ENCODE measurements at regions not wholly inside any gene's neighbourhood (a gene's known extent, or its start where the extent isn't known, plus 50 kb on each side); places are given as distances from the start of the nearest gene placed in this dataset.

- no peaks in the 10 kb centered on the region for H3K9me3 ChIP-seq
- H3K9ac ChIP-seq, result no peak overlapping the region
- 3% methylated on average over 4 of the region's 4 CpGs for WGBS (ENCODE audit: low lambda C conversion rate)
- no peaks in the 10 kb centered on the region for H3F3A ChIP-seq (replicated peaks; ENCODE audit: insufficient read depth)
- no peaks in the 10 kb centered on the region for H3K36me3 ChIP-seq (replicated peaks in 1 of 2; ENCODE audit: control insufficient read depth in 1 of 2, insufficient read depth in 2 of 2, low read length in 1 of 2)
- CTCF ChIA-PET, result interaction anchor here (1.2 kb wide), 1 partner anchor 23 kb away, joined by 3 read pairs; no protein-coding TSS in a partner anchor
- H3K4me3 ChIP-seq (ENCODE audit: low read depth in 2 of 2, low read length in 1 of 2), result no peak overlapping the region
- H3K79me2 ChIP-seq (ENCODE audit: insufficient read depth), result no peaks in the 10 kb centered on the region
- no peaks in the 10 kb centered on the region for H4K20me1 ChIP-seq (ENCODE audit: insufficient read depth)
- H3K27me3 ChIP-seq (ENCODE audit: insufficient read depth), result no peaks in the 10 kb centered on the region
- no peaks in the 10 kb centered on the region for H3K4me1 ChIP-seq (ENCODE audit: control insufficient read depth in 1 of 2, insufficient read depth in 2 of 2, low read depth in 1 of 2, low read length in 1 of 2)
- no peak for TF ChIP-seq YY1 (IDR thresholded peaks at IDR 0.05; ENCODE audit: low read depth)
- TF ChIP-seq GATA2 (CRISPR knock-in tag; IDR thresholded peaks at IDR 0.05), result no peak
- TF ChIP-seq, protein P1, sequence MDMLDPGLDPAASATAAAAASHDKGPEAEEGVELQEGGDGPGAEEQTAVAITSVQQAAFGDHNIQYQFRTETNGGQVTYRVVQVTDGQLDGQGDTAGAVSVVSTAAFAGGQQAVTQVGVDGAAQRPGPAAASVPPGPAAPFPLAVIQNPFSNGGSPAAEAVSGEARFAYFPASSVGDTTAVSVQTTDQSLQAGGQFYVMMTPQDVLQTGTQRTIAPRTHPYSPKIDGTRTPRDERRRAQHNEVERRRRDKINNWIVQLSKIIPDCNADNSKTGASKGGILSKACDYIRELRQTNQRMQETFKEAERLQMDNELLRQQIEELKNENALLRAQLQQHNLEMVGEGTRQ (IDR thresholded peaks at IDR 0.05; ENCODE audit: borderline replicate concordance, low read depth, low read length), result no peak
- no peak overlapping the region for H2AFZ ChIP-seq (ENCODE audit: low read depth)
- POLR2A ChIA-PET, result no interaction called here
- no peak for DNase-seq
- no peak overlapping the region for H3K27ac ChIP-seq (ENCODE audit: low read depth in 2 of 2, low read length in 1 of 2)
- no peak overlapping the region for H3K4me2 ChIP-seq
- H3K9me2 ChIP-seq, result no peaks in the 10 kb centered on the region
These were observed 547.3 kb downstream of the PLCL1 start for GRCh38 chr2:198351647-198352046.

DNA sequence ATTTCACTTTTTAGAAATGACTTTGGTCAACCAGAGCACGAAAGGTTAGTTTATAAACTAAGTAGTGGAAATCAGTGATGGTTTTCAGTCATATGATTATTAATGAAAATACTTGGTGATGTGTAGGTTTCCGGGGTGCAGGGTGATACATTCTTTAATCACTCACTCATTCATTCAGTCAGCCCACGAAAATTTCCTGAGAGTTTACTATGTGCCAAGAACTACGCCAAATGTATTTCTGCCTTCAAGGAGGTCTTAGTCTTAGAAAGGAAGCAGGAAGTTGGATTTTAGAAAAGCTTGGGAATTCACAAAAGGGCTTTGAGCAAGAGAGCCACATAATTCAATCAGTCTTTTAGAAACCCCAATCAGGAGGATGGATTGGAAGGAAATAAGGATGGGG is 543.6 kb downstream of the PLCL1 start:
- Histone ChIP-seq H4K20me1 (ENCODE audit: insufficient read depth) (no peaks in the 10 kb centered on the region), H3K27ac (ENCODE audit: low read depth in 2 of 2, low read length in 1 of 2) (no peak overlapping the region), H3K27me3 (ENCODE audit: insufficient read depth) (no peaks in the 10 kb centered on the region), H3K79me2 (ENCODE audit: insufficient read depth) (no peaks in the 10 kb centered on the region), H3K9ac (no peak overlapping the region), H3K4me1 (ENCODE audit: control insufficient read depth in 1 of 2, insufficient read depth in 2 of 2, low read depth in 1 of 2, low read length in 1 of 2) (no peaks in the 10 kb centered on the region), H3K36me3 (replicated peaks in 1 of 2; ENCODE audit: control insufficient read depth in 1 of 2, insufficient read depth in 2 of 2, low read length in 1 of 2) (no peaks in the 10 kb centered on the region), H2AFZ (ENCODE audit: low read depth) (no peak overlapping the region), H3K9me2 (no peaks in the 10 kb centered on the region), H3F3A (replicated peaks; ENCODE audit: insufficient read depth) (no peaks in the 10 kb centered on the region), H3K4me2 (no peak overlapping the region), H3K9me3 (no peaks in the 10 kb centered on the region), H3K4me3 (ENCODE audit: low read depth in 2 of 2, low read length in 1 of 2) (no peak overlapping the region)
- no peak for TF ChIP-seq PBX3 (IDR thresholded peaks at IDR 0.05)
- TF ChIP-seq, protein P1 (IDR thresholded peaks at IDR 0.05; ENCODE audit: borderline replicate concordance, low read depth, low read length), result no peak
- CTCF ChIA-PET, result interaction anchor here (0.9 to 1.4 kb wide), 6 partner anchors 11 to 68 kb away, joined by 3 to 4 read pairs (median 3); no protein-coding TSS in a partner anchor
- POLR2A ChIA-PET, result no interaction called here
- 11% methylated on average over 4 of the region's 4 CpGs for WGBS (ENCODE audit: low lambda C conversion rate)
- no peak for DNase-seq

- H3K9me2 ChIP-seq, result no peaks in the 10 kb centered on the region
- H4K20me1 ChIP-seq (ENCODE audit: insufficient read depth), result no peaks in the 10 kb centered on the region
- H3K9me3 ChIP-seq, result no peaks in the 10 kb centered on the region
- H3K79me2 ChIP-seq (ENCODE audit: insufficient read depth), result no peaks in the 10 kb centered on the region
- ChIA-PET POLR2A (no interaction called here), CTCF (interaction anchor here (0.9 to 1.4 kb wide), 4 partner anchors 12 to 69 kb away, joined by 3 to 4 read pairs (median 3); no protein-coding TSS in a partner anchor)
- no peak overlapping the region for H3K4me3 ChIP-seq (ENCODE audit: low read depth in 2 of 2, low read length in 1 of 2)
- H3K27me3 ChIP-seq (ENCODE audit: insufficient read depth), result no peaks in the 10 kb centered on the region
- no peak overlapping the region for H2AFZ ChIP-seq (ENCODE audit: low read depth)
- H3K4me2 ChIP-seq, result no peak overlapping the region
- no peaks in the 10 kb centered on the region for H3F3A ChIP-seq (replicated peaks; ENCODE audit: insufficient read depth)
- TF ChIP-seq SMC3 (IDR thresholded peaks at IDR 0.05; ENCODE audit: low read depth, low read length) (no peak), NRF1 (IDR thresholded peaks at IDR 0.05; ENCODE audit: low read depth, low read length) (no peak), RFX5 (IDR thresholded peaks at IDR 0.05; ENCODE audit: low read length) (no peak), SIN3A (IDR thresholded peaks at IDR 0.05; ENCODE audit: borderline replicate concordance, low read depth, low read length) (no peak)
- no peak overlapping the region for H3K9ac ChIP-seq
- no peak for DNase-seq
- H3K4me1 ChIP-seq (ENCODE audit: control insufficient read depth in 1 of 2, insufficient read depth in 2 of 2, low read depth in 1 of 2, low read length in 1 of 2), result no peaks in the 10 kb centered on the region
- 4% methylated on average over 3 of the region's 3 CpGs for WGBS (ENCODE audit: low lambda C conversion rate)
- no peaks in the 10 kb centered on the region for H3K36me3 ChIP-seq (replicated peaks in 1 of 2; ENCODE audit: control insufficient read depth in 1 of 2, insufficient read depth in 2 of 2, low read length in 1 of 2)
- H3K27ac ChIP-seq (ENCODE audit: low read depth in 2 of 2, low read length in 1 of 2), result no peak overlapping the region
These were observed 543.0 kb downstream of the PLCL1 start for GRCh38 chr2:198347349-198347748.
